Liver (tissue), 8 donors: ENCODE measurements at regions not wholly inside any gene's neighbourhood (a gene's known extent, or its start where the extent isn't known, plus 50 kb on each side); places are given as distances from the start of the nearest gene placed in this dataset.

Source experiments
- DNase-seq: peaks from one replicate; pipeline ENCODE4 v3.0.0-alpha.2; 2017; ENCODE audit warnings: low spot score
- H3K27ac ChIP-seq, 2 donors: one replicate each; pipeline ENCODE4 v1.7.0; 2013; ENCODE audit warnings: inconsistent platforms in 2 of 2, low read length in 2 of 2, control low read depth in 1 of 2, low read depth in 1 of 2, mild to moderate bottlenecking in 1 of 2
- H3K27me3 ChIP-seq, 4 donors: one replicate each; pipeline versions ENCODE4 v1.6.1 to v1.7.0; 2013; ENCODE audit warnings: low read length in 3 of 4, inconsistent platforms in 1 of 4, mild to moderate bottlenecking in 1 of 4, moderate library complexity in 1 of 4; ENCODE audit not compliant: control insufficient read depth in 4 of 4, insufficient read depth in 4 of 4
- H3K36me3 ChIP-seq, 4 donors: one replicate each; pipeline versions ENCODE4 v1.6.1 to v1.7.0; 2013; ENCODE audit warnings: low read length in 3 of 4, mild to moderate bottlenecking in 3 of 4, low read depth in 1 of 4, moderate library complexity in 1 of 4; ENCODE audit not compliant: control insufficient read depth in 4 of 4, insufficient read depth in 3 of 4
- H3K4me1 ChIP-seq, 4 donors: one replicate each; pipeline versions ENCODE4 v1.6.1 to v1.7.0; 2013; ENCODE audit warnings: low read length in 3 of 4, mild to moderate bottlenecking in 3 of 4, moderate library complexity in 1 of 4; ENCODE audit not compliant: control insufficient read depth in 4 of 4, insufficient read depth in 4 of 4
- H3K4me3 ChIP-seq, 3 donors: one replicate each; pipeline versions ENCODE4 v1.6.1 to v1.7.0; 2013; ENCODE audit warnings: low read length in 3 of 3, control low read depth in 1 of 3, low read depth in 1 of 3, mild to moderate bottlenecking in 1 of 3
- H3K9ac ChIP-seq, 2 donors: one replicate each; pipeline ENCODE4 v1.7.0; 2013; ENCODE audit warnings: low read length in 2 of 2, mild to moderate bottlenecking in 2 of 2, moderate library complexity in 2 of 2, control low read depth in 1 of 2, low read depth in 1 of 2
- H3K9me3 ChIP-seq, 4 donors: one replicate each; pipeline versions ENCODE4 v1.6.1 to v1.7.0; 2013; ENCODE audit warnings: low read length in 3 of 4; ENCODE audit not compliant: control insufficient read depth in 4 of 4
- CTCF ChIP-seq: fragments of 150-350 bp; IDR thresholded peaks from 2 replicates; pipeline ENCODE4 v1.5.1; 2017; ENCODE audit warnings: improper control_type of control experiment, low read depth, low read length; ENCODE audit not compliant: missing input control
- EGR1 ChIP-seq, 2 donors: IDR thresholded peaks; 2 replicates each; pipeline ENCODE4 v1.6.1; 2016 to 2018; ENCODE audit warnings: antibody characterized with exemption in 2 of 2, low read depth in 2 of 2
- FOXA1 ChIP-seq: IDR thresholded peaks from 2 replicates; pipeline ENCODE4 v1.6.1; 2016; ENCODE audit warnings: antibody characterized with exemption
- FOXA2 ChIP-seq: IDR thresholded peaks from 2 replicates; pipeline ENCODE4 v1.6.1; 2016; ENCODE audit warnings: antibody characterized with exemption
- GABPA ChIP-seq, 2 donors: IDR thresholded peaks in 1 of 2; conservative IDR thresholded peaks in 1 of 2; 2 replicates each; pipeline ENCODE4 v1.6.1; 2016; ENCODE audit warnings: antibody characterized with exemption in 2 of 2, mild to moderate bottlenecking in 1 of 2, moderate library complexity in 1 of 2
- HNF4A ChIP-seq, 2 donors: conservative IDR thresholded peaks; 2 replicates each; pipeline ENCODE4 v1.6.1; 2016; ENCODE audit warnings: antibody characterized with exemption in 2 of 2, mild to moderate bottlenecking in 2 of 2
- HNF4G ChIP-seq: IDR thresholded peaks from 2 replicates; pipeline ENCODE4 v1.6.1; 2016; ENCODE audit warnings: antibody characterized with exemption
- JUND ChIP-seq, 2 donors: IDR thresholded peaks; 2 replicates each; pipeline ENCODE4 v1.6.1; 2016; ENCODE audit warnings: antibody characterized with exemption in 2 of 2
- MAX ChIP-seq: IDR thresholded peaks from 2 replicates; pipeline ENCODE4 v1.6.1; 2016; ENCODE audit warnings: antibody characterized with exemption
- NR2F2 ChIP-seq: IDR thresholded peaks from 2 replicates; pipeline ENCODE4 v1.6.1; 2016; ENCODE audit warnings: antibody characterized with exemption
- RAD21 ChIP-seq, 2 donors: IDR thresholded peaks; 2 replicates each; pipeline ENCODE4 v1.6.1; 2016; ENCODE audit warnings: antibody characterized with exemption in 2 of 2, mild to moderate bottlenecking in 2 of 2
- REST ChIP-seq: IDR thresholded peaks from 2 replicates; pipeline ENCODE4 v1.6.1; 2016; ENCODE audit warnings: antibody characterized with exemption, mild to moderate bottlenecking
- RXRA ChIP-seq, 2 donors: IDR thresholded peaks; 2 replicates each; pipeline ENCODE4 v1.6.1; 2017 to 2018; ENCODE audit warnings: antibody characterized with exemption in 2 of 2, mild to moderate bottlenecking in 1 of 2
- SP1 ChIP-seq: IDR thresholded peaks from 2 replicates; pipeline ENCODE4 v1.6.1; 2018; ENCODE audit warnings: antibody characterized with exemption, mild to moderate bottlenecking
- TAF1 ChIP-seq: conservative IDR thresholded peaks from 2 replicates; pipeline ENCODE4 v1.6.1; 2016; ENCODE audit warnings: antibody characterized with exemption, mild to moderate bottlenecking
- YY1 ChIP-seq: IDR thresholded peaks from 2 replicates; pipeline ENCODE4 v1.6.1; 2016; ENCODE audit warnings: antibody characterized with exemption, mild to moderate bottlenecking
- ZBTB33 ChIP-seq: IDR thresholded peaks from 2 replicates; pipeline ENCODE4 v1.6.1; 2016; ENCODE audit warnings: antibody characterized with exemption
- WGBS: extraction: QIAGEN DNeasy Blood & Tissue Kit; methylation state at CpG from one replicate; pipeline ENCODE4 v1.1.7; 2013; 5-methylcytosine and 5-hydroxymethylcytosine counted together
- TF ChIP-seq, protein P1 (sequence below): IDR thresholded peaks from 2 replicates; pipeline ENCODE4 v1.6.1; 2016; ENCODE audit warnings: antibody characterized with exemption
- donor health status: healthy.
- donor health status: healthy.
- donor health status: healthy.
- donor health status: healthy.
- donor health status: healthy.

DNA sequence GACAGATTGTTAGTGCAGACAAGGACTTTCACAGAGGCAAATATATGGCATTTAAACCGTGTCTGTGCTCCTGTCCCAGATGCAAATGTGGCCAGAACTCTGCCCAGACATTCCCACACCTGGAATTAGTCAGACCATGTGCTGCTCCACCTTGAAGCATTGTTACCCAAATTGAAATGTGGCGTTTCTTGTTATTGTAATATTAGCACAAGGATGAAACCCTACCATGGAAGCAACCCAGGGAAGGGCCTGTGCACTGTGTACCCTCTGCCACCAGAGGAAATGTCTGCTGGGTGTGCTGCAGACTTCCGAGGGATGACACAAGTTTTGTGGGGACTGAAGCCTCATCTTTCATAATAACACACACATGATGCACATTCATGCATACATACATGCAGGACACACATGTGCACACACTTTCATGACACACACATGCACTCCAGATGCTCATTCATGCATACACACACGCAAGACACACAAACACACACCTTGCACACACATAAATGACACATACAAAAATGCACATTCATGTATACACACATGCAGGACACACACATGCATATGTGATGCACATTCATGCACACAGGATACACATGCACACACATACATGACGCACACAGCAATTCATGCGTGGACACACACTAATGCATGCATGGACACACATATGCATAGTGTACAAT, 133.2 kb upstream of the SNTG2 start:
- Histone ChIP-seq H3K27ac (no peak overlapping the region), H3K9ac (no peak overlapping the region), H3K36me3 (no peaks in the 10 kb centered on the region), H3K4me3 (no peak overlapping the region), H3K9me3 (no peaks in the 10 kb centered on the region), H3K4me1 (no peaks in the 10 kb centered on the region), H3K27me3 (no peaks in the 10 kb centered on the region)
- DNase-seq = no peak
- 78% methylated on average over 6 of the region's 6 CpGs for WGBS
- TF ChIP-seq SP1 = no peak
- no peak for TF ChIP-seq JUND (IDR thresholded peaks at IDR 0.05)
- no peak for TF ChIP-seq RAD21 (IDR thresholded peaks at IDR 0.05)
- no peak for TF ChIP-seq HNF4G
- no peak for TF ChIP-seq CTCF
- TF ChIP-seq GABPA (IDR thresholded peaks at IDR 0.05 in 1 of 2, conservative IDR thresholded peaks at IDR 0.05 in 1 of 2) = no peak
- TF ChIP-seq TAF1 = no peak
- no peak for TF ChIP-seq HNF4A (conservative IDR thresholded peaks at IDR 0.05)
- no peak for TF ChIP-seq MAX
- TF ChIP-seq, protein P1, sequence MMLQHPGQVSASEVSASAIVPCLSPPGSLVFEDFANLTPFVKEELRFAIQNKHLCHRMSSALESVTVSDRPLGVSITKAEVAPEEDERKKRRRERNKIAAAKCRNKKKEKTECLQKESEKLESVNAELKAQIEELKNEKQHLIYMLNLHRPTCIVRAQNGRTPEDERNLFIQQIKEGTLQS = no peak
- TF ChIP-seq FOXA1 = no peak
- no peak for TF ChIP-seq YY1
- no peak for TF ChIP-seq EGR1 (IDR thresholded peaks at IDR 0.05; ENCODE audit: low read depth in 2 of 2)

DNA sequence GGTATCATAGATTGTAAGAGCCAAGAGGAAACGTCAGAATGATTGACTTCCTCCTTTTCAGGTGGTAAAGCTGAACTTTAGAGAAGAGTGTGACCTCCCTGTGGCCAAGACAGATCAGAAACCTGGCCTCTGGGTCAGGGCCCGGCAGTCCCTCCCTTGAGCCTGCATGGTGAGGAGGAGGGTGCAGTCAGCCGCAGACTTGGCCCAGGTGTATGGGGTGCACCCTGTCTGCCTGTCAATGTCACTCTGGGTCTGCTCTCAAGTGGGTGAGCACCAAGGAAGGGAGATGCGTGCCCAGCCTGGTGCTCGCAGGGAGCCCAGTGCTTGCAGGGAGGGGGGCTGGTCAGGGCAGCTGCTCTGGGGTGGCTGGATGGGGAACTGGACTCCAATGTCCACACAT, 134.4 kb upstream of the SNTG2 start:
- no peaks in the 10 kb centered on the region for H3K9me3 ChIP-seq
- H3K4me1 ChIP-seq = no peaks in the 10 kb centered on the region
- no peaks in the 10 kb centered on the region for H3K36me3 ChIP-seq
- TF ChIP-seq MAX = no peak
- no peak for TF ChIP-seq FOXA1
- TF ChIP-seq NR2F2 = no peak
- TF ChIP-seq RAD21 (IDR thresholded peaks at IDR 0.05) = no peak
- no peak for TF ChIP-seq FOXA2
- no peak for TF ChIP-seq SP1
- no peak for TF ChIP-seq GABPA (IDR thresholded peaks at IDR 0.05 in 1 of 2, conservative IDR thresholded peaks at IDR 0.05 in 1 of 2)
- TF ChIP-seq TAF1 = no peak
- no peak for TF ChIP-seq RXRA (IDR thresholded peaks at IDR 0.05)
- no peak for TF ChIP-seq JUND (IDR thresholded peaks at IDR 0.05)
- TF ChIP-seq HNF4G = no peak
- TF ChIP-seq HNF4A (conservative IDR thresholded peaks at IDR 0.05) = no peak
- TF ChIP-seq ZBTB33 = no peak
- TF ChIP-seq EGR1 (IDR thresholded peaks at IDR 0.05; ENCODE audit: low read depth in 2 of 2) = no peak
- no peak for TF ChIP-seq YY1
- TF ChIP-seq, protein P1 = no peak
- TF ChIP-seq REST = no peak
- TF ChIP-seq CTCF = no peak
- no peaks in the 10 kb centered on the region for H3K27me3 ChIP-seq
- H3K9ac ChIP-seq = no peak overlapping the region
- DNase-seq = no peak
- WGBS = 81% methylated on average over 5 of the region's 5 CpGs
- no peak overlapping the region for H3K4me3 ChIP-seq
- H3K27ac ChIP-seq = no peak overlapping the region
